NCI-H446 treated with DMSO at 0.1 percent for 48 hours (cell line): ENCODE measurements at regions not wholly inside any gene's neighbourhood (a gene's known extent, or its start where the extent isn't known, plus 50 kb on each side); places are given as distances from the start of the nearest gene placed in this dataset.

Source experiments
- DNase-seq: peaks from one replicate; lab custom pipeline; 2025; lab: John Stamatoyannopoulos, UW

GRCh38 chr1:22264464-22265341 is 121.8 kb upstream of the WNT4 start:
- DNase-seq = no peak

GRCh38 chr1:22266141-22266540 is 123.2 kb upstream of the WNT4 start:
- DNase-seq = no peak

GRCh38 chr1:22267413-22268175 is 124.7 kb upstream of the WNT4 start:
- no peak for DNase-seq

DNA sequence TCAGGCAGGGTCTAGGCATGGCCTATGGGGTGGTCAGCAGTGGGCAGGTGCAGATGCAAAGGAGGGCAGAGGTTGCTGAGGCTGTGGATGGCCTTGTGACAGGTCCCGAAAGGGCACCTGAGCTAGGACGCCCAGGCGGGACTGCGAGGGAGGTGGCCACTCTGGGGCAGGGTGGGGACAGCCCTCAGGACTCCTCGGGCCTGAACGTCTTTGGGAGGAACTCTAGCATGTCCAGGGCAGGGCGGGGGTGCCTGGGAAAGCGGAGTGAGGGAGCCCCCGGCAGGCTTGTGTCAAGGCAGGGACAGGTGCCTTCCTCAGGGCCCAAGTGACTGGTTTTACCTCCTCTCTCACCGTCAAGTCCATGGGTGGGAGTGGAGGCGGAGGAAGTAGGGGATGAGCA is 125.4 kb upstream of the WNT4 start:
- DNase-seq = no peak

- DNase-seq = no peak
Measured at GRCh38 chr1:22271847-22272801, 129.2 kb upstream of the WNT4 start.

DNA sequence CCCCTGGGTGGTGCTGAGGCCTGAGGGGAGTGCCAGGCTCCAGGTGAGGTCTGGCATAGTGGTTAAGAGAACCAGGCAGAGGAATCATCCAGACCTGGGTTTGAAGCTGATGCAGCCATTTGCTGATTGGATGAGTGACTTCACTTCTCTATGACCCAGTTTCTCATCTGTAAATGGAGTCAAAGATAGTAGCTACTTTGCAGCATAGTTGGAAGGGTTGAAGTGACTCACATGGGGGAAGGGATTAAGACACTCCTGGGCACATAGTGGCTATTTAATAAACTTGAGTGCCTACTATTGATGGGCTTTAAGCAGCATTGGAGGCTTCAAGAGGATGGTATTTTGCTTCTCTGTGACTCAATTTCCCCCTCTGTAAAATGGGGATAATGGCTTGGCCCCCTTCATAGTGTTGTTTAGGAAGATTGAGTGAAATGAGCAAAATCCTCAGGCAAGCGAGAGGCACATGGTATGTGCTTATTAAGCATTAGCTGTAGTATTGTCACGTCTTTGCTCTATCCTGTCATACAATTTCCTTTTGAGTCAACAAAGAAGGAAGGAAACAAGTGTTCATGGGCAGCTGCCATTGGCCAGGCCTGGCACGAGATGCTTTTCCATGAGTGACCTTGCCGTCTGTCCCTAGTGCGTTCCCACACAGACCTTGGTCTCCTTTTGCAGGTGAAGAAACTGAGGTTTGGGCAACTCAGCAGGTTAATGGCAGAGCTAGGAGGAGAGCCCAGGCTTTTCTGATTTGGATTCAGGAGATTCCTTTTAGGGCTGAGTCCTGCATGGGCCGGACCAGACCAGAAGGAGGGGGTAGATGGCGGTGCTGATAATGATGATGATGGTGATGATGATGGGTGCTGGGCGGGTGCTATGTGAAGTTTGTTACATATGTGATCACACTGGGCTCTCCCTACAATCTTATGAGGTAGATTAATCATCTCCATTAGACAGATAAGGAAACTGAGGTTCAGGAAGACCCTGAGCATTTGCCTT is 131.1 kb upstream of the WNT4 start:
- no peak for DNase-seq

- DNase-seq = no peak
Measured at GRCh38 chr1:22275167-22275566, 132.3 kb upstream of the WNT4 start.

DNA sequence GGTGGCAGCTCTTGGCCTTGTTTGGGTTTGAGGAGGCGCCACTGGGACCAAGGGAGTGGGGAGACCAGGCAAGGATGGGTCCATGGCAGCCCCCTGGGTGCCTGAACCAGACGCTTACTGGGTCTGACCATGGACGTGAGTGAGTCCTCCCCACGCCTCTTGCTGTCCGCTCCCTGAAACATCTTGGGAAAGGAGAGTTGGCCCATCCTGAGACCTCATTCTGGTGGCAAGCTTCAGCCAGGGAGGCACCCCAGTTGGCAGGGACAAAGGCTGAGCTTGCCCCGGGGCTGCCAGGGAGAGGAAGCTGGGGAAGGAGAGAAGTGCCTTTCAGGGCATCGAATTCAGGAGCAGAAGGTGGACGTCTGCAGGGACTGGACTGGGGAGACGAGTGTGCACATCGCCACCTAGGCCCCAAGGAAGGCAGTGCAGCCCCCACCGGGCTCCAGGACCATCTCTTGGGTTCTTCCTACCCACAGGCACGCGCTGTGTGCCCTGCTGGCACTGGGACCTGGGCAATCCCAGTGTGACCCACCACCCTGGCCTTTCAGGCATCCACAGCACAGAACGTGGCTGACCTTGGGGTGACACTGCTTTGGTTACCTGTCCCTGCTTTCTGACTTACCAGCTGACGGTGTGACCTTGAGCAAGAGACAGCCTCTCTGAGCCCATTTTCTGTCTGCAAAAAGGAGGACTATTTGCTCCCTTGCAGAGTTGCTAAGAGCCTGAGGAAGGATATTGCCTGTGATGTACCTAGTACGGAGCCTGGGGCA is 132.9 kb upstream of the WNT4 start:
- peak; percentile 11 for DNase-seq

- no peak for DNase-seq
Measured at GRCh38 chr1:22276396-22276748, 133.5 kb upstream of the WNT4 start.

GRCh38 chr1:22277662-22278061 is 134.8 kb upstream of the WNT4 start:
- DNase-seq = no peak

DNA sequence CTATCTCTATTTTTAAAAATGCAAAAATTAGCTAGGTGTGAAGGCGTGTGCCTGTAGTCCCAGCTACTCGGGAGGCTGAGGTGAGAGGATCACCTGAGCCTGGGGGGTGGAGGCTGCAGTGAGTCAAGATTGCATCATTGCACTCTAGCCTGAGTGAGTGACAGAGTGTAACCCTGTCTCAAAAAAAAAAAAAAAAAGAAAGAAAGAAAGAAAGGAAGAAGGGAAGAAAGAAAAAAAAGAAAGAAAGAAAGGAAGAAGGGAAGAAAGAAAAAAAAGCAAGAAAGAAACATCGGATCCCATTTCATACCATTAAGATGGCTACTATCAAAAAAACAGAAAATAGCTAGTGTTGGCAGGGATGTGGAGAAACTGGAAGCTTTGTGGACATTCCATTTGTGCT is 136.8 kb upstream of the WNT4 start:
- DNase-seq = no peak

DNA sequence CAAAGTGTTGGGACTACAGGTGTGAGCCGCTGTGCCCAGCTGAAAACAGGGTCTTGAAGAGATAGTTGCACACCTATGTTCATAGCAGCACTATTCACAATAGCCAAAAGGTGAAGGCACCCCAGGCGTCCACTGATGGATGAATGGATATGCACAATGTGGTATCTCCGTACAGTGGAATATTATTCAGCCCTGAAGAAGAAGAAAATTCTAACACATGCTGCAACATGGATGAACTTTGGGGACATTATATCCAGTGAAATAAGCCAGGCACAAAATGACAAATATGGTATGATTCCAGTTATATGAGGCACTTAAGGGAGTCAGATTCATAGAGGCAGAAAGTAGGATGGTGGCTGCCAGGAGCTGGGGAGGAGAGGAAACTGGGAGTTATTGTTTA is 137.6 kb upstream of the WNT4 start:
- DNase-seq = no peak

GRCh38 chr1:22281521-22282363 is 138.8 kb upstream of the WNT4 start:
- DNase-seq = no peak

- DNase-seq = no peak
Measured at GRCh38 chr1:22282364-22282995, 139.6 kb upstream of the WNT4 start.

- DNase-seq = no peak
Measured at GRCh38 chr1:22283596-22283995, 140.7 kb upstream of the WNT4 start.

DNA sequence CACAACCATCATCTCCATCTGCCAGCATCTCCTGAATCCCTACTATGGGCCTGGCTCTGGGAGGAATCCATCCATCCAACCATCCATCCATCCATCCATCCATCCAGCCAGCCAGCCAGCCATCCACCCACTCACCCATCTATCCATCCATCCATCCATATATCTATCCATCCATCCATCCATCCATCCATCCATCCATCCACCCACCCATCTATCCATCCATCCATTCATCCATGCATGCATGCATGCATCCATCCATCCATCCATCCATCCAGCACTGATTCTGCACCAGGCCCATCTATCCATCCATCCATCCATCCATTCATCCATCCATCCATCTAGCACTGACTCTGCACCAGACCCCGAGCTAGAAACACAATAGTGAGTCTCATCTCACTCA is 141.3 kb upstream of the WNT4 start:
- DNase-seq = no peak

DNA sequence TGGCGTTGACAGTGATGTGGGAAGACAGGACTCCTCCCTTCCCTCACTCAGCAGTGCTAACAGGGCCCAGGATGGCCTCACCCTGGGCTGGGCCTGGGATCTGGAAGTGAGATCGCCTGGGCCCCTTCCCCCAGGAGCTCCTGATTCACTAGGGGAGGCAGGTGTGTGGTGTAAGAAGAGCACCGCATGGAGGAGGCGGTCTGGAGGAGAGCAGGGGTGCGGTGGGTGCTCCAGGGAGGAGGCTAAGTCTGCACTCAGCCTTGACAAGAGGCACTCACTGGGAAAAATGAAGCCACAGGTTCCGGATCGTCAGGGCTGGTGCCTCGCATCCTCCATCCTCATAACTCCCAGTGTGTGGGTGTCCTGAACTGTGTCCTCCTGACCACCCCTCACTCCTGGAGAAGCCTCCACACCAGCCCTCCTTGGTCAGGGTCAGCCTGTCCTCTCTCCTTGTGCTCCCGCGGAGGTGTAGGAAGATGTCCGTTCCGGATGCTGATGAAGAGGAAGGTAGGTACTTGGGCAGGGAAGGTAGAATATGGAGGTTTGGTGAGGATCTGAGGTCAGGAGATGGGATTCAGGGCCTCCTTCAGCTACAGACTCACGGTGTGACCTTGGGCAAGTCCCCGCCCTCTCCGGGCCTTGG is 142.1 kb upstream of the WNT4 start:
- DNase-seq = no peak
